NCI-H69 (cell line): ENCODE measurements at regions not wholly inside any gene's neighbourhood (a gene's known extent, or its start where the extent isn't known, plus 50 kb on each side); places are given as distances from the start of the nearest gene placed in this dataset.

Experiments used
- DNase-seq: peaks from one replicate; lab custom pipeline; 2025; lab: John Stamatoyannopoulos, UW

DNA sequence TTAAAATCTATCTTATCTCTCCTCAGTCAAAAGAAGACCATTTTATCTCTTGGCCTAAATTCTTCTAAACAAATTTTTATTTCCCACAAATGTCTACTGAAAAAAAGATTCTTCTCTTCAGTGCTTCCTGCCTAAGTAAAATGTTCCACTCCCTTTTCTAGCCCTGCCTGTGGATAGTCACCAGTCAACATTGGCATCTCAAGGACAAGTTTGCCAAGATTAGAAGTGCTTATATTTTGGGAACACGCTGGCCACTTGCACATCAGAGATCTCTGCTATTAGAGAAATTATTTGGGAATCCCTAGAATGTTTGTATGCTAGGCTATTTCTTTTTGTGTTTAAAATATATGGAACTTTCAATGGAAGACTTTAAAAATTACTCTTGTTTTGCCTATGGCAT is 758.2 kb upstream of the CDH7 start:
- DNase-seq: no peak

DNA sequence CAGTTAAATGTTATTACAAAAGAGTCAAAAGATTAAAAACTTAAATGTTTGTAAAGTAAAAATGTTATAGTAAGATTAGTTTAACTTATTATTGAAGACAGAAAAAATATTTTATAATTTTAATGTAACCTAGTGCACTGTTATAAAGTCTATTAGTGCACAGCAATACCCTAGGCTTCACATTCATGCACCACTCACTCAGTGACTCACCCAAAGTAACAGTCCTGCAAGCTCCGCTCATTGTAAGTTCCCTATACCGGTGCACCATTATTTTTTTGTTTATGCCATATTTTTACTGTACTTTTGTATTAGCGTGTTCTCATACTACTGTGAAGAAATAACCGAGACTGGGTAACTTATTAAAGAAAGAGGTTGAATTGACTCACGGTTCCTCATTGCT is 759.7 kb upstream of the CDH7 start:
- no peak for DNase-seq

DNA sequence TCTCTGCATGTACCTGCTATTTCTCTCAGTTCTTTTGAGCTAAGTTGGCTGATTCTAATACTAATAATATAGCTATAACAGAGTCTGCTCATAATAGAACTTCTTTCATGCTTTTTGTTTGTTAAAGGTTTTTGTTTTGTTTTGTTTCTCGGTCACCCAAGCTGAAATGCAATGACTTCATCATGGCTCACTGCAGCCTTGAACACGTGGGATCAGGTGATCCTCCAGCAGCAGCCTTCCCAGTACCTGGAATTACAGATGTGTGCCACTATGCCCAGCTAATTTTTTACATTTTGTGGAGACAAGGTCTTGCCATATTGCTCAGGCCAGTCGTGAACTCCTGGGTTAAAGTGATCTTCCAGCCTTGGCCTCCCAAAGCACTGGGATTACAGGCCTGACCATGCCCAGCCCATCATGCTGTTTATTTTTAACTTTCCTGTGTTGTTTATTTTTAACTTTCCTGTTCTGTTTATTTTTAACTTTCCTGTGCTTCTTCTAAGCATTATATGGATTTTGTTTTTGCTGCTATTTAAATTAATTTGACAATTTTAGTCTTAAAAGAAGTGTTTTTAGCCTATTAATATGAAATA is 763.8 kb upstream of the CDH7 start:
- no peak for DNase-seq

DNA sequence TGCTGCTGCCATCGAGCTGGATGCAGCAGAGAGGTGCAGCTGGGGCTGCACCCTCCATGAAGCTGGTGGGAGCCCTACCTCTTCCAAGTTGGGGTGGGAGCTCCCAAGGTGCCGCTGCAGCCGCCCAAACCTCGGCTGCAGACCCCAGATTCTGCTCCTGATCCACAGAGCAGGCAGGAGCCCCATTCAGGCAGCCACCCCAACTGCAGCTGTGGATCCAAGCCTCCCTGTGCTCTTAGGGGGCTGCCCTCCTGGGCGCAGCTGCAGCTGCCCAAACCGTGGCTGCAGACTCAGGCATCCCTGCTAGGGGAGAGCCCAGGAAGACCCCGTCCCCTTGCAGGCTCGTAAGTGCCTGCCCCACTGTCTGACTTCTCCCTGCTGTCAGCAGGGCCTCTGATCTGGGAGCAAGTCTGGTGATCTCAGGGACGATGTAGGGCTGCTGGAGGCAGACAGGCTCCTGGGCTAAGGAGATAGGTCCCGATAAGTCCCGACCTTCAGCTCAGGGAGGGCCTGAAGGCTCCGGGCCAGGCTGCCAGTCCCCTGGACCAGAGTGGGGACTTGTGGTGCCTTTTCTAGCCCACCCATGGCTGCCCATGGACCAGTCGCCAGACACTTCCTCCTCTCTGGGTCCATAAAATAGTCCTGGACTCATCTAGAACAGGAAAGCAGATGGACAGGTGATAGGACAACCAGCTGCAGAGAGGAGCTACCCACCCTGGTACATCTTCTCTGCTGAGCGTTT is 767.1 kb upstream of the CDH7 start:
- no peak for DNase-seq

DNA sequence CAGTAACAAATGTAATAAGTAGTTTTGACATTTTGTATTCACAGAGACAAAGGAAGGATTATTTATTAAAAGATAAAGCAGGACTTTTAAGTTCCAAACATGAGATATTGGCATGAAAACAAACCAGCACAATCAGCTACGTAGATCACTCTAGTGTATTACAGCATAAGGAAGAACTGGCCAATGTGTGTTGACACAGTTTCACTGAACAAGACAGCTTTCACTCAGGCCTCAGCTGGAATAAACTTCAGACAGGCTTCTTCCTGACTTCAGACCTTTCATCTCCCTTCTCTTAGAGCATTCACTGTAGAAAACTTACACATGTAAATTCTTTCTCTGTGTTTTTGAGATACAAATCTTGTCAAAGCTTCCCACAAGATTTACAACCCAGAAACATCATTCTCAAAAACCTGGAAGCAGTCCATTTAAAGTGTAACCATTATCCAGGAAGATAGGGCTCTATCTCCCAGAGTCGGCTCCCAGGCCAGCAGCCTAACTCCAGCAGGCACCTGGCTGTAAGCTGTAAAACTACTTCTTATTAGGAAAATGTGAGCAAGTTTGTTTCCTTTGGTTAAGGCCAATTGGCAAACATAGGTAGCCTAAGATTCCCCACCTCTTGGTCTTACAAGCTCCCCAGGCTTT is 768.3 kb upstream of the CDH7 start:
- DNase-seq: peak; percentile 23

DNA sequence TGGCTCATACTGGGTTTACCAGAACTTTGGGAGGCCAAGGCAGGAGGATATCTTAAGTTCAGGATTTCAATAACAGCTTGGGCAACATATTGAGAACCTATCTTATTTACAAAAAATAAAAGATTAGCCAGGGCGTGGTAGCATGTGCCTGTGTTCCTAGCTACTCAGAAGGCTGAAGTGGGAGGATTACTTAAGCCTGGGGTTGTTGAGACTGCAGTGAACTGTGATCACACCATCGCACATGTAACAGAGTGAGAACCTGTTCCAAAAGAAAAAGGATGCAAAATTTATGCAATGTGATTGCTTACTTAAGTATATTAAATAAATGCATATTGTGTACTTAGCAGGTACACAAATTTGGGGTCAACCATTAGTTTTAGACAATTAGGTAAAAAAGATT is 768.9 kb upstream of the CDH7 start:
- no peak for DNase-seq

DNA sequence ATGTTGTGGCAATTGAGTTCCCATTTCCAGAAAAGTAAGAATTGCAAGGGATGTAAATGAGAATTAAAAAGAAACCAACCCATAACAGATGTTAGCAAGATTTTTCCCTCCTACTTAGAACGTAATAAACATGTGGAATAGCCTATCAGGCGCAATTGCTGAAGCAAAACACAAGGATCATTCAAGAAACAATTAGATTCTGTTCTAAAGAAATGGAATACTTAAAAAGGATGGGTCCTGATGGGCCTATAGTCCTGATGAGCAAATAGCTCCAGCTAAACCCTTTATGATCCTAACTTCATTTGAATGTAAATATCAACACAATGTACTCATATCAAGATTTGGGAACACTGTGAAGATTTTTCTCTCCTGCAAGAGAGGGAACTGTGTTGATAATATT is 771.0 kb upstream of the CDH7 start:
- DNase-seq: no peak

DNA sequence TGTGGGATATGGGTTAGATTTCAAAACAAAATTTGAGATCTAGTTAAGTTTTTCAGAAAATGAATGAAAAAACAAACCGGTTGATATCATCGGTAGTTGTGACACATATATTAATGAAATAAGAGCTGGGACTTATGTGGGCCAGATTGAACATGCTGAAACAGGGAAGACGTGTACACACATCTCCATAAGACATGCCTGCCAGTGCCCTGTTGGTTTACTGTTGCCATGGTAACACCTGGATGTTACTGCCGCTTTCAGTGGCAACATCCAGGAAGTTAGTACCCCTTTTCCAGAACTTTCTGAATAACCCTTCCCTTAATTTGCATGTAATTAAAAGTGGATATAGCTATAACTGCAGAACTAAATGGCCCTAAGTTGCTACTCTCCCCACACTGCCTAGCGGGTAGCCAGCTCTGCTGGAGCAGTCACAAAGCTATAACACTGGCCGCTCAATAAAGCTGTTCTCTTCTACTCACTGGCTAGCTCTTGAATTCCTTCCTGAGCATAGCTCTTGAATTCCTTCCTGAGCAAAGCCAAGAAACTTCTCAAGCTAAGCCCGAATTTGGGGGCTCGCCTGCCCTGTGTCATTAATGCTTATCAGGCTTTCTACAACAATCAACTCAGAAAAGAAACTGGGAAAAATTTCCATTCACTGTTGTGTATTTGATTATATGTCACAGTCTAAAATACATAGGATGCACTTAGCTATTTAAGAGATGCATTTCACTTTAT is 776.3 kb upstream of the CDH7 start:
- DNase-seq: peak; percentile 32

DNA sequence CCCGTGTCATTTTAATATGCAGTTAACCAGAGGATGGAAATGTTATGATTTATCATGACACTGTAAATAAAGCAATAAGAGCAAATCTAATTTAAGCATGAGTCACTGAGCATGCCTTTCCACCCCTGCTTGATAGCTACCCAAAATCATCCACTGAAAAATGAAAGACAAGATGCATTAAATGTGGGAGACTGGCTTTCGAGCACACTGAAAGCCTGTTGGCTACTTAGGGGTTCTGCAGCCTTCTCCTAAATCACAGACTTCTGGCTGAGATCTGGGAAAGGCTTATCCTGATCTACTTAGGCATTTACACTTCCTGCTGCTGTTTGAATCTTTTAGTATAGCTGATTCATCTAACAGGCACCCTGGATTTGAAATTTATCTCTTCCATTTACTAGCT is 778.3 kb upstream of the CDH7 start:
- peak; percentile 72 for DNase-seq

DNA sequence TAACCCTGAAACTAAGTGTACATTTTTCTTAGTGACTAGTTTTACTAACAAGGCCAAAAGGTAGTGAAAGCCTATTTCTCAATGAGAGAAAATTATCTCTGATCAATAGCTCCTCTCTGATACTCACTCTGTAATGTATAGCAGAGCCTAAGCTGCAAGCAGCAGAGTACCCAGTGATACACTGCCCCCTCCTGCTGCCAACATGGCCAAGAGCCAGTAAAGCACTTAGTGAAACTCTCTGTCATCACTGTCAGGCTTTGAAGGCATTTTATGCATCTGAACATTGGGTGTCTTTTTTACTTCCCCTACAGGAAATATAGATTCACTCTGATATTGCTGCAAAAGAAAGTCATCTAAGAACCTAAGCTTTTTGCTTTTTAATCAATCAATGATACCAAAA is 784.1 kb upstream of the CDH7 start:
- peak; percentile 98 for DNase-seq

DNA sequence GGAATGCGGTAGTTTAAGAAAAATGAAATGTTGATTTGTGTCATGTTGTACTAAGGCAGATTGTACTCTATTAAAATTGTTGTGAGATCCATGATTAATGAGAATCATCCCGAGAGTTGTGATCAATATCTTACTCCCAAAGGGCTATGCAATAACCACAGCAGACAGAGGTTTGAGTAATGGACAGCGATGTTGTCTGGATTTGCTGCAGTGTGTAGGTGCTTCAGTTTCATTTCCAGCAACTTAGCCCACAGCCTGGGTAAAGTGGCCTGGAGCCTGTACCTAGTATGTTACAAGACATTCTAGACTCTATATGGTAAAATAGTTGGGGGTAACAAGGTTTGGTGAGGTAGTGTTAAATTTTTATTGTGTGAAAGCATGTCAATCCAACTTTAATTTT is 794.3 kb upstream of the CDH7 start:
- no peak for DNase-seq

DNA sequence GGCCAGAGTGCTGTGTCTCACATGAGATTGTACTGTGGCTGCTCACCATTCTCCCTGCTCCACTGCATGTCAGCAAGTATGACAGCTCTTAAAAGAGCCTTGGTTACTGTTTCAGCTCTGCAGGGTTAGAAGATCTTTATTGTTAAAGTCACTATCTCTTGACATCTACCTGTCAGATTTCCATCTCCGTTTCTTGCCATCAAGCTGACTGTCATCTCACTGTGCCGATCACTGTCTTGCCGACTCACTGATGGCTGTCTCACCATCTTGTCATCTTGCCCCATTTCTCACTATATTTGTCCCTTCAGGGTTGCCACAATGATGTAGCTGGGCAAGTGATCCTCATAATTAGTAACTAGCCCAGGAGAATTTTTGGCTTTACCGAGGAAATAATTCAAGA is 800.9 kb upstream of the CDH7 start:
- no peak for DNase-seq

DNA sequence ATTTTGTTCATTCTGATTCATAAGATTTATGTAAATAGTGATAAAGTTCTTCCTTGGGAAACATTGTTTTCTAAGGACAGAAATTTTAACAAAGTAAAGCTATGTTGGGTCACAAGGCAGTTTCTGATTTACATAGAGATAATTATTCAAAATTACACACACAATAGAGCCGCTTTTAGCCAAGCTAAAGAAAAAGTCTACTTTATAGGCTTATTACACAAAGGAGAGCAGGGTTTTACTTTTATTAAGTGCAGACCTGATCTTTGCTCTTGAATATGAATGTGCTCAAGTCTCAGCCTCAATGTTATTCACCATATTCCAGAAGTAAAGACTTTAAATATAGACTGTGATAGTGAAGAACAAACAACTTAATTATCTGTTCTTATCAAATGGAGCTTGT is 787.8 kb upstream of the LINC00305 start:
- peak; percentile 62 for DNase-seq

DNA sequence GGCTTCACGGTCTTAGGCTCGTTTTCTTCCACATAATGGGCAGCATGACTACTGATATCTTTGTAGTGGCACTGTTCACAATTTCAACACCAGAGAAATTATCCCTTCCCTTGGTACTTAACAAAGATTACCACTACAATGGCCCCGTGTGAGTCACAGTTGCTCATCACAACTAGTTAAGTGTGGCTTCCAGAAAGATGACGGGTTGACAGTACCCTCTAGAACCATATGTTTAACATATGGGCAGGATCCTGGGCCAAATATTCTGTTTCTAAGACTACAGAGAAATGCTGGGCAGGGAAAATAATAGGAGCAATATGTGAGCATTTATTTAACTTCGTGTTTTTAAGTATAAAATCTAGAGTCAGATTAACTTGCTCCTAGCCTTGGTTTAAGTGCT is 780.1 kb upstream of the LINC00305 start:
- peak; percentile 43 for DNase-seq

DNA sequence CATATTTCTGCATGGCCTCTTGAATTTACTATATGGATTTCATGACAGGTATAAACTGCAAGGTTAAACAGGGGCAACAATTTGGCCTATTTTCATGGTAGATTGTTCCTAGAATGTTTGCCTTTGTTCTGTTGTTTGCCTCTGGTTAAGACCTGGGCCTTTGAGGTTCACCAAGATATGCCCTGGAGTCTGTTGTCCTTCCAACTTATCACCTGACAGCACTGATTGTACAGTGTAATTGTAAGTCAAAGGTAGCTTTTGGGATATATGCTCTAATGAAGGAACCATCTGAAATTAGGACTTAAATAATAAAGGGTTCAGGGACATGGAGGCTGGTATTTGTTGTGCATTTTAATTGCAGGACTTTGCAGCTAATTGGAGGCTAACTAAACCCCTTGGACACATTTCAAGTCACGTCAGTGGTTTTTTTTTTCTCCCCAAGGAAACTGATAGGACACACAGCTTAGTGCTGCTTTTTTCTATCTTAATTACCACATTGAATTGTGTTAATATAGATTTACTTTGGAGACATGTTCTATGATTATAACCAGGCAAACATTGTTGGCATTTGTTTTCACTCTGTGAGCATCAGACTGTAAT is 771.2 kb upstream of the LINC00305 start:
- peak; percentile 99 for DNase-seq

DNA sequence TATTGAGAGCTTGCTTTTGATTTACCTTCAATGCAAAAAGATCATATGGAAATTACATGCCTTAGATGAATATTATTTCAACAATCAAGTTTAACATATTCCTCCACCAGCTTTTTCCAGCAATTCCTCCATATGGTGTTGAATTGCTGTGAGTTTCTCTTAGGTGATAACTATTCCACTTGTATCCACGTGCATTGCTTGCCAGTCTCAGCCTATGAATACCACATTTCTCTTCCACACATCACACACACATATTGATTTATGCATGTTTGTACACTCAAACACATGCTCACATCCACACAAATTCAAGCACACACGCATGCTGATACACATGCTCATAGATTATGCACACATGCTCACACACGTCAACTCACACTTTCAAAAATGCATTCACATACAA is 770.0 kb upstream of the LINC00305 start:
- DNase-seq: no peak

DNA sequence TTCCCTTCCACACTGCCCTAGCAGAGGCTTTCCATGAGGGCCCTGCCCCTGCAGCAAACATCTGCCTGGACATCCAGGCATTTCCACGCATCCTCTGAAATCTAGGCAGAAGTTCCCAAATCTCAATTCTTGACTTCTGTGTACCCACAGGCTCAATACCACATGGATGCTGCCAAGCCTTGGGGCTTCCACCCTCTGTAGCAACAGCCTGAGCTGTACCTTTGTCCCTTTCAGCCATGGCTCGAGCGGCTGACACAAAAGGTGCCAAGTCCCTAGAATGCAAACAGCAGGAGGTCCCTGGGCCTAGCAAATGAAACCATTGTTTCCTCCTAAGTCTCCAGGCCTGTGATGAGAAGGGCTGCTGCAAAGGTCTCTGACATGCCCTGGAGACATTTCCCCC is 744.5 kb upstream of the LINC00305 start:
- peak; percentile 18 for DNase-seq

DNA sequence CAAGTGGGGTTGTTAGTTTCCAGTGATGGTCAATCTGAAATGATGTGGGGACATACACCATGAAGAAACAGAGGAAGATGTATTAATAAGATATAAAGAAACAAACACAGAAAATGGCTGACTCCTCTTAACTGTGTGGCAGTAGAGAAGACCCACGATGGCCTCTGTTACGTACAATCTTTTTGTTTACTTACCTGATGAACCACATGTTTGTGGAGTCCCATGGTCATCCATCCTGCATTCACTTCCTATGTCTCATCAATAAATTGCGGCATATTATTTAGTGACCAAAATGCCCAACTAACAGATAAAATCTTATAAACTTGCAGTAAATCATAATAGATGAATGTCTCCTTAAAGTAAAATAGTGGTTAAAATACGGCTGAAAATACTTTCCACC is 740.1 kb upstream of the LINC00305 start:
- no peak for DNase-seq

DNA sequence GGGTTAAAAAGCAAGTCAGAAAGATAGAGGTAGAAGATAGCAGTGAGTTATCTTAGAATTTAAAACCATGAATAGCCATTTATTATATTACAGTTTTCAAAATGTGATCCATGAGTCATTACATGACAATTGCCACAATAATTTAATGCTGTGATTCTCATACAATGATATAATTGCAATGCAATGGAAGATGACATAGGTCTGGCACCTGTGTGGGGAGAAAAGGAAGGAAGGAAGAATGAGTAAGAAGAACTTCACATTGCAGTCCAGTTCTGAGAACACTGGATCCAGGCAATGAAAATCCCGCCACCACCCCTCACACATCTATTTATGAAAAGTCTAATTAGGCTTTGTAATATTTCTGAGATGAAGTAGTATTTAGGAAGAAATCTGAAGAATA is 738.1 kb upstream of the LINC00305 start:
- no peak for DNase-seq

DNA sequence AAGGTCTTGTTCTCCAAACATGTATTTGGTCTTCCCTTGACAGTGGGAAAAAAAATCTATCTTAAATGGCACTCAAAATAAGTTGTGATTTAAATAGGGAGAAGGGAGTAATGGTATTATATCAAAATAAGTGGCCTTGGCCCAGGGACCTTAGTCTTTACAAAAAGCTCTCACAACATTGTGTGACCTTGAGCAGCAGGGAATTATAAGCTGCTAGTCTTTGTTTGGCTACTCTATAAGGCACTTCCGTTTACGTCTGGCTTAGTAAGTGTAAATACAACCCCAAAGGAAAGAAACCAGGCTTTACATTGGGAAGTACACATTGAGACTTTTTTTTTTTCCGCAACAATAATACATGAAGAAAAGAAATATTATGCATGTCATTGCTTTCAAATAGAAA is 734.0 kb upstream of the LINC00305 start:
- DNase-seq: peak; percentile 85

DNA sequence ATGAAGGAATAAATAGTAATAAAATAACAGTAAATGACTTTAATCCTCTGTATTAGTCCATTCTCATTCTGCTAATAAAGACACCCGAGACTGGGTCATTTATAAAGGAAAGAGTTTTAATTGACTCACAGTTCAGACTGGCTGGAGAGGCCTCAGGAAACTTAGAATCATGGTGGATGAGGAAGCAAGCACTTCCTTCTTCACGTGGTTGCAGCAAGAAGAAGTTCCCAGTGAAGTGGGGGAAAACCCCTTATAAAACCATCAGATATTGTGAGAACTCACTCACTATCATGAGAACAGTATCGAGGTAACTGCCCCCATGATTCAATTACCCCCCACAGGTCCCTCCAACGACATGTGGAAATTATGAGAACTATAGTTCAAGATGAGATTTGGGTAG is 727.9 kb upstream of the LINC00305 start:
- no peak for DNase-seq

DNA sequence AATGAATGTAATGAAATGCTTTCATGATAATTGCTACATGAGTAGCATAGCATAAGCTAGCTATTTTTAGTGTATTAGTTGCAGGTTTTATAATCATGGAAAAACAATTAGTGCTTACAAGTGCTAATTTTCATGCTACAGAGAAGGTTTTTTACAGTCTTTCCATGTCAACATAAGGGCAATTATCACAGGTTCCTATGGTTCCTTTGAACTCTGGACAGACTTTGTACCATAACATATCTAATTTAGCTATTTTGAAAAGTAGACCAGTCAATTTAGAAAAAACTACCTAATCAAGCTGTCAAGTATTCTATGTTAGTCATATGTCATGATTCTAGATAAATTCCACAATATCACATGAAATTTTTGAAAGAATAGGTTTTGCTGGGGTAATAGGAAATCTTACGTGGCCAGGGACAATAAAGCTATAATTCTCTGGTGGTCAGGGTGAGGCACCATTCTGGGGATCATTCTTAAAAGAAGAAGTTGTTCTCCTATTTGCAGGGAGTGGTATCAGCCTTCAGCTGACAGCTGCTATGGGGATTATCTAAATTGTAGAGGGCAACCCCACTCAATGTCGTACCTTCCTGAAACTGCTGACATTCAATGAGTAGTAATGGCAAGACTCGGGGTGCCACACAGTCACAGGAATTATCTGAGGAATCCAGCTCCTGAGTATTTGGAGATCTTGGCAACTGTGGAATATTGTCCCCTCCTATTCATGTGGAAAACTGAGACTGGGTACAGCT is 724.0 kb upstream of the LINC00305 start:
- peak; percentile 68 for DNase-seq
